GM10248 (cell line): ENCODE measurements at regions not wholly inside any gene's neighbourhood (a gene's known extent, or its start where the extent isn't known, plus 50 kb on each side); places are given as distances from the start of the nearest gene placed in this dataset.

Experiments used
- CTCF ChIA-PET: fragments of 300-600 bp; sonication (Branson Sonifier 250); formaldehyde crosslinking; extraction: SDS; loops from one replicate; lab custom pipeline; 2021; ENCODE audit warnings: antibody characterized with exemption; lab: Yijun Ruan, JAX
- POLR2A ChIA-PET: fragments of 350-650 bp; sonication (Branson Sonifier 250); formaldehyde crosslinking; extraction: SDS; loops from one replicate; lab custom pipeline; 2020; ENCODE audit warnings: antibody characterized with exemption; lab: Yijun Ruan, JAX
- DNase-seq: peaks from one replicate; pipeline ENCODE4 v3.0.0; 2012; ENCODE audit errors: extremely low spot score
- CTCF ChIP-seq: IDR thresholded peaks from 2 replicates; pipeline ENCODE4 v1.5.1; 2012; ENCODE audit warnings: mild to moderate bottlenecking, low read depth; ENCODE audit errors: extremely low read depth, missing control alignments, control extremely low read depth

GRCh38 chr11:87466223-87466622 is 428.5 kb downstream of the TMEM135 start:
- no peak for TF ChIP-seq CTCF
- no peak for DNase-seq
- ChIA-PET CTCF (no interaction called here), POLR2A (no interaction called here)

- no peak for DNase-seq
- ChIA-PET CTCF (no interaction called here), POLR2A (no interaction called here)
- TF ChIP-seq CTCF, result no peak
These were observed 428.0 kb downstream of the TMEM135 start for GRCh38 chr11:87465716-87466115.

GRCh38 chr11:87463486-87464102 is 425.9 kb downstream of the TMEM135 start:
- CTCF ChIA-PET, result interaction anchor here (0.9 kb wide), 1 partner anchor 9 kb away, joined by 3 read pairs; no protein-coding TSS in a partner anchor

GRCh38 chr11:87462171-87462570 is 424.4 kb downstream of the TMEM135 start:
- no peak for TF ChIP-seq CTCF
- ChIA-PET CTCF (interaction anchor here (0.8 kb wide), 1 partner anchor 9 kb away, joined by 4 read pairs; no protein-coding TSS in a partner anchor), POLR2A (no interaction called here)
- DNase-seq, result no peak

More at GRCh38 chr11:87463486-87464102, 425.9 kb downstream of the TMEM135 start:
- POLR2A ChIA-PET, result interaction anchor here (0.6 kb wide), 1 partner anchor 1559 kb away, joined by 3 read pairs; no protein-coding TSS in a partner anchor
- TF ChIP-seq CTCF, result peak; percentile 22
- DNase-seq, result no peak

- DNase-seq, result no peak
- POLR2A ChIA-PET, result no interaction called here
- CTCF ChIA-PET, result interaction anchor here (0.8 to 2.5 kb wide), 4 partner anchors 9 to 108 kb away, joined by 3 to 9 read pairs (median 3); no protein-coding TSS in a partner anchor
- no peak for TF ChIP-seq CTCF
These were observed 423.3 kb downstream of the TMEM135 start for GRCh38 chr11:87460842-87461637.

- DNase-seq, result no peak
- ChIA-PET CTCF (interaction anchor here (1.2 to 2.5 kb wide), 4 partner anchors 10 to 1092 kb away, joined by 3 to 9 read pairs (median 5); no protein-coding TSS in a partner anchor), POLR2A (no interaction called here)
- TF ChIP-seq CTCF, result no peak
These were observed 422.5 kb downstream of the TMEM135 start for GRCh38 chr11:87460279-87460678.
